IMR-90 (cell line): ENCODE measurements at regions not wholly inside any gene's neighbourhood (a gene's known extent, or its start where the extent isn't known, plus 50 kb on each side); places are given as distances from the start of the nearest gene placed in this dataset.

Experiments
- ATAC-seq: fragments of 200-7000 bp; cut with Tn5 transposase; 2 replicates; pipeline ENCODE4 v1.9.1; 2020; ENCODE audit warnings: low read depth, mild to moderate bottlenecking, moderate library complexity
- BruUV-seq: library from RNA; stranded (reverse); fragments of 400-500 nt; replicated peaks from 2 replicates; lab custom pipeline; 2021; lab: Mats Ljungman, UMichigan
- CTCF ChIA-PET: fragments of 300-600 bp; formaldehyde crosslinking; extraction: SDS; loops from one replicate; lab custom pipeline; 2021; ENCODE audit warnings: antibody characterized with exemption; lab: Yijun Ruan, JAX
- POLR2A ChIA-PET: fragments of 300-600 bp; sonication (Branson Sonifier 250); formaldehyde crosslinking; loops from one replicate; lab custom pipeline; 2022; ENCODE audit warnings: antibody characterized with exemption; ENCODE audit not compliant: unreplicated experiment; lab: Charles Lee
- DNase-seq: peaks from one replicate; pipeline ENCODE4 v3.0.0; 2013
- H2AFZ ChIP-seq: replicated peaks from 2 replicates; pipeline ENCODE3; 2013; ENCODE audit warnings: low read length, mild to moderate bottlenecking; ENCODE audit not compliant: poor library complexity
- H2AK5ac ChIP-seq: 2 replicates; pipeline ENCODE4 v1.6.1; 2013; ENCODE audit warnings: low read depth, low read length, inconsistent platforms
- H2AK9ac ChIP-seq: replicated peaks from 2 replicates; pipeline ENCODE3; 2013; ENCODE audit warnings: mild to moderate bottlenecking, low read depth, low read length, moderate library complexity; ENCODE audit not compliant: poor library complexity
- H2BK120ac ChIP-seq: 2 replicates; pipeline ENCODE4 v1.6.1; 2013; ENCODE audit warnings: low read depth, low read length, inconsistent platforms
- H2BK15ac ChIP-seq: 3 replicates; pipeline ENCODE4 v1.6.1; 2013; ENCODE audit warnings: low read depth, low read length, inconsistent platforms
- H2BK20ac ChIP-seq: 2 replicates; pipeline ENCODE4 v1.6.1; 2013; ENCODE audit warnings: low read depth, mild to moderate bottlenecking, inconsistent platforms, low read length, moderate library complexity
- H2BK5ac ChIP-seq: 2 replicates; pipeline ENCODE4 v1.6.1; 2013; ENCODE audit warnings: mild to moderate bottlenecking, low read depth, low read length, inconsistent platforms; ENCODE audit not compliant: poor library complexity, severe bottlenecking
- H3K14ac ChIP-seq: replicated peaks from 2 replicates; pipeline ENCODE4 v1.6.1; 2013; ENCODE audit warnings: low read depth, low read length, inconsistent platforms
- H3K18ac ChIP-seq: 2 replicates; pipeline ENCODE4 v1.6.1; 2013; ENCODE audit warnings: low read depth, low read length, control low read depth
- H3K23ac ChIP-seq: 2 replicates; pipeline ENCODE4 v1.6.1; 2013; ENCODE audit warnings: low read depth, low read length, inconsistent platforms
- H3K27ac ChIP-seq: 2 replicates; pipeline ENCODE4 v1.5.1; 2013; ENCODE audit warnings: mild to moderate bottlenecking, control low read depth, low read length; ENCODE audit not compliant: insufficient read depth
- H3K27me3 ChIP-seq: 2 replicates; pipeline ENCODE4 v1.6.1; 2013; ENCODE audit warnings: low read length; ENCODE audit not compliant: control insufficient read depth, insufficient read depth
- H3K36me3 ChIP-seq: 2 replicates; pipeline ENCODE4 v1.6.1; 2013; ENCODE audit warnings: low read length, mixed read lengths; ENCODE audit not compliant: control insufficient read depth, insufficient read depth
- H3K4ac ChIP-seq: 2 replicates; pipeline ENCODE4 v1.6.1; 2013; ENCODE audit warnings: low read depth, low read length, inconsistent platforms
- H3K4me1 ChIP-seq: 2 replicates; pipeline ENCODE4 v1.6.1; 2013; ENCODE audit warnings: low read length, mixed read lengths; ENCODE audit not compliant: control insufficient read depth, insufficient read depth
- H3K4me2 ChIP-seq: 2 replicates; pipeline ENCODE4 v1.6.1; 2013; ENCODE audit warnings: low read depth, mild to moderate bottlenecking, control low read depth, low read length, moderate library complexity
- H3K4me3 ChIP-seq: 2 replicates; pipeline ENCODE4 v1.5.1; 2013; ENCODE audit warnings: low read depth, mild to moderate bottlenecking, control low read depth, low read length, moderate library complexity; ENCODE audit not compliant: insufficient read depth
- H3K56ac ChIP-seq: 2 replicates; pipeline ENCODE4 v1.6.1; 2013; ENCODE audit warnings: low read length, inconsistent platforms; ENCODE audit not compliant: insufficient read depth; ENCODE audit errors: extremely low read depth
- H3K79me1 ChIP-seq, 2 experiments: 2 replicates each; pipeline ENCODE4 v1.6.1; 2013; ENCODE audit warnings: low read length in 2 of 2, inconsistent platforms in 1 of 2, low read depth in 1 of 2
- H3K9ac ChIP-seq: 2 replicates; pipeline ENCODE4 v1.6.1; 2013; ENCODE audit warnings: low read depth, low read length, control low read depth
- H3K9me1 ChIP-seq: 2 replicates; pipeline ENCODE4 v1.6.1; 2013; ENCODE audit warnings: low read length, inconsistent platforms; ENCODE audit not compliant: insufficient read depth
- H3K9me3 ChIP-seq: 2 replicates; pipeline ENCODE4 v1.6.1; 2013; ENCODE audit warnings: low read length; ENCODE audit not compliant: control insufficient read depth, insufficient read depth
- H4K20me1 ChIP-seq: 2 replicates; pipeline ENCODE4 v1.6.1; 2013; ENCODE audit warnings: low read length, inconsistent platforms; ENCODE audit not compliant: insufficient read depth
- H4K5ac ChIP-seq: 2 replicates; pipeline ENCODE4 v1.6.1; 2013; ENCODE audit warnings: mild to moderate bottlenecking, low read depth, low read length, control low read depth
- H4K8ac ChIP-seq, 2 experiments: 2 replicates each; pipeline ENCODE4 v1.6.1; 2013; ENCODE audit warnings: low read depth in 2 of 2, low read length in 2 of 2, control low read depth in 1 of 2, inconsistent platforms in 1 of 2
- H4K91ac ChIP-seq: 2 replicates; pipeline ENCODE4 v1.6.1; 2013; ENCODE audit warnings: low read depth, low read length, inconsistent platforms; ENCODE audit not compliant: insufficient read depth
- BHLHE40 ChIP-seq: fragments of 150-350 bp; IDR thresholded peaks from 2 replicates; pipeline ENCODE4 v1.6.1; 2016; ENCODE audit warnings: mild to moderate bottlenecking, low read depth, low read length
- CEBPB ChIP-seq: IDR thresholded peaks from 2 replicates; pipeline ENCODE4 v1.6.1; 2012; ENCODE audit warnings: low read depth, low read length, improper control_type of control experiment
- CHD1 ChIP-seq: IDR thresholded peaks from 2 replicates; pipeline ENCODE4 v1.6.1; 2012; ENCODE audit warnings: low read depth, low read length, improper control_type of control experiment
- FOS ChIP-seq: fragments of 150-350 bp; IDR thresholded peaks from 2 replicates; pipeline ENCODE4 v1.6.1; 2016; ENCODE audit warnings: low read depth, low read length
- MAFK ChIP-seq: IDR thresholded peaks from 2 replicates; pipeline ENCODE4 v1.6.1; 2012; ENCODE audit warnings: low read depth, low read length, improper control_type of control experiment
- MAZ ChIP-seq: IDR thresholded peaks from 2 replicates; pipeline ENCODE4 v1.6.1; 2012; ENCODE audit warnings: low read depth, mild to moderate bottlenecking, low read length, improper control_type of control experiment, moderate library complexity, borderline replicate concordance
- MXI1 ChIP-seq: IDR thresholded peaks from 2 replicates; pipeline ENCODE4 v1.6.1; 2012; ENCODE audit warnings: low read depth, mild to moderate bottlenecking, low read length, moderate library complexity, borderline replicate concordance
- NFE2L2 ChIP-seq: fragments of 150-350 bp; IDR thresholded peaks from 2 replicates; pipeline ENCODE4 v1.6.1; 2016; ENCODE audit warnings: low read depth, mild to moderate bottlenecking, low read length
- POLR2A ChIP-seq: IDR thresholded peaks from 2 replicates; pipeline ENCODE4 v1.6.1; 2012; ENCODE audit warnings: mild to moderate bottlenecking, low read depth, low read length
- RAD21 ChIP-seq: IDR thresholded peaks from 2 replicates; pipeline ENCODE4 v1.6.1; 2012; ENCODE audit warnings: low read length, improper control_type of control experiment
- RCOR1 ChIP-seq: IDR thresholded peaks from 2 replicates; pipeline ENCODE4 v1.6.1; 2012; ENCODE audit warnings: mild to moderate bottlenecking, low read length, improper control_type of control experiment; ENCODE audit not compliant: insufficient replicate concordance
- RFX5 ChIP-seq: IDR thresholded peaks from 2 replicates; pipeline ENCODE4 v1.8.0; 2012; ENCODE audit warnings: low read depth, mild to moderate bottlenecking, low read length, moderate library complexity
- SMC3 ChIP-seq: fragments of 150-350 bp; IDR thresholded peaks from 2 replicates; pipeline ENCODE4 v1.6.1; 2016; ENCODE audit warnings: low read depth, mild to moderate bottlenecking, antibody characterized with exemption, low read length, moderate library complexity
- WGBS, 2 experiments: methylation state at CpG; one replicate each; pipeline versions ENCODE4 v1.1.5 to v1.1.7; 2013; ENCODE audit warnings: missing lambda C conversion rate in 2 of 2; ENCODE audit not compliant: insufficient read length in 1 of 2; ENCODE audit errors: extremely low coverage in 2 of 2; 5-methylcytosine and 5-hydroxymethylcytosine counted together
- dilution Hi-C: fragments of 300-500 bp; cut with HindIII; formaldehyde crosslinking; loops from one replicate; pipeline ENCODE4 v1.14.3; 2018; ENCODE audit warnings: low sequenced_read_pairs; ENCODE audit not compliant: unreplicated experiment
- in situ Hi-C: fragments of 300-500 bp; cut with MboI; formaldehyde crosslinking; loops from 3 replicates; pipeline ENCODE4 v1.14.3; 2019; ENCODE audit warnings: low sequenced_read_pairs, inconsistent platforms, mixed read lengths
- intact Hi-C: fragments of 100-400 bp; cut with micrococcal nuclease; formaldehyde crosslinking; loops from 2 replicates; pipeline ENCODE4 v1.10.0; 2022
- TF ChIP-seq, protein P1 (sequence below): fragments of 150-350 bp; IDR thresholded peaks from 2 replicates; pipeline ENCODE4 v1.6.1; 2017; ENCODE audit warnings: mild to moderate bottlenecking, antibody characterized with exemption, low read length, low read depth
- TF ChIP-seq, protein P2 (sequence below): conservative IDR thresholded peaks from 2 replicates; pipeline ENCODE4 v1.5.1; 2012; ENCODE audit warnings: mild to moderate bottlenecking, low read depth, low read length, improper control_type of control experiment
- TF ChIP-seq, protein P3 (sequence below): fragments of 150-350 bp; IDR thresholded peaks from 2 replicates; pipeline ENCODE4 v1.6.1; 2016; ENCODE audit warnings: low read depth, mild to moderate bottlenecking, low read length, moderate library complexity, borderline replicate concordance

DNA sequence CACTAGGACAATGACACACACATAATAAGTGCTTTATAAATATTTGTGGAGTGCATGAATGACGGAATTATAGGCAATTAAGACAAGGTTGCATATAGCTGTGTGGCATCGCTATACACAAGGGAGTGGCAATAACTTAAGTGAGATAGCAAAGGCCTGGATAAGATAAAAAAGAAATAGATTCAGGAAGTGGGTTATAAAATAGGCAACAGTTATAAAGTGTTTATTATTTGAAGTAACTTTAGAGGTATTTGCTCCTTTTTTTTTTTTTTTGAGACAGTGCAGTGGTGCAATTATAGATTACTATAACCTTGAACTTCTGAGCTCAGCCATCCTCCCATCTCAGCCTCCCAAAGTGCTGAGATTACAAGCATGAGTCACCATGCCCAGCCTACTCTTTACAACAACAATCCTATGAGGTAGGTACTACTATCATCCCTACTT, 75.9 kb upstream of the LOC128125822 start:
- POLR2A ChIA-PET = no interaction called here
- no peak overlapping the region for H2BK120ac ChIP-seq
- DNase-seq (no peak), ATAC-seq (no peak)
- no peak overlapping the region for H3K56ac ChIP-seq
- no peak overlapping the region for H3K4me3 ChIP-seq
- H3K9me1 ChIP-seq = no peaks in the 10 kb centered on the region
- no TSS peak for BruUV-seq
- H3K18ac ChIP-seq = no peak overlapping the region
- intact Hi-C loops (no loop called here), in situ Hi-C loops (no loop called here), dilution Hi-C loops (no loop called here)
- no peak overlapping the region for H3K14ac ChIP-seq
- H2BK5ac ChIP-seq = no peak overlapping the region
- H3K4me1 ChIP-seq = no peaks in the 10 kb centered on the region
- no peak overlapping the region for H3K9ac ChIP-seq
- no CpG with 5 or more reads among the region's 2 CpGs for WGBS, 2 experiments
- no peak overlapping the region for H2AFZ ChIP-seq
- H3K79me1 ChIP-seq = no peaks in the 10 kb centered on the region
- no peak overlapping the region for H4K91ac ChIP-seq
- no peak overlapping the region for H3K4ac ChIP-seq
- CTCF ChIA-PET = no interaction called here
- TF ChIP-seq, protein P1, sequence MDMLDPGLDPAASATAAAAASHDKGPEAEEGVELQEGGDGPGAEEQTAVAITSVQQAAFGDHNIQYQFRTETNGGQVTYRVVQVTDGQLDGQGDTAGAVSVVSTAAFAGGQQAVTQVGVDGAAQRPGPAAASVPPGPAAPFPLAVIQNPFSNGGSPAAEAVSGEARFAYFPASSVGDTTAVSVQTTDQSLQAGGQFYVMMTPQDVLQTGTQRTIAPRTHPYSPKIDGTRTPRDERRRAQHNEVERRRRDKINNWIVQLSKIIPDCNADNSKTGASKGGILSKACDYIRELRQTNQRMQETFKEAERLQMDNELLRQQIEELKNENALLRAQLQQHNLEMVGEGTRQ = no peak
- TF ChIP-seq CHD1 = no peak
- no peak for TF ChIP-seq CEBPB
- TF ChIP-seq MAZ = no peak
- TF ChIP-seq SMC3 = no peak
- TF ChIP-seq POLR2A = no peak
- no peak for TF ChIP-seq NFE2L2
- no peak for TF ChIP-seq RFX5
- no peak for TF ChIP-seq RAD21
- no peak for TF ChIP-seq BHLHE40
- TF ChIP-seq, protein P2, sequence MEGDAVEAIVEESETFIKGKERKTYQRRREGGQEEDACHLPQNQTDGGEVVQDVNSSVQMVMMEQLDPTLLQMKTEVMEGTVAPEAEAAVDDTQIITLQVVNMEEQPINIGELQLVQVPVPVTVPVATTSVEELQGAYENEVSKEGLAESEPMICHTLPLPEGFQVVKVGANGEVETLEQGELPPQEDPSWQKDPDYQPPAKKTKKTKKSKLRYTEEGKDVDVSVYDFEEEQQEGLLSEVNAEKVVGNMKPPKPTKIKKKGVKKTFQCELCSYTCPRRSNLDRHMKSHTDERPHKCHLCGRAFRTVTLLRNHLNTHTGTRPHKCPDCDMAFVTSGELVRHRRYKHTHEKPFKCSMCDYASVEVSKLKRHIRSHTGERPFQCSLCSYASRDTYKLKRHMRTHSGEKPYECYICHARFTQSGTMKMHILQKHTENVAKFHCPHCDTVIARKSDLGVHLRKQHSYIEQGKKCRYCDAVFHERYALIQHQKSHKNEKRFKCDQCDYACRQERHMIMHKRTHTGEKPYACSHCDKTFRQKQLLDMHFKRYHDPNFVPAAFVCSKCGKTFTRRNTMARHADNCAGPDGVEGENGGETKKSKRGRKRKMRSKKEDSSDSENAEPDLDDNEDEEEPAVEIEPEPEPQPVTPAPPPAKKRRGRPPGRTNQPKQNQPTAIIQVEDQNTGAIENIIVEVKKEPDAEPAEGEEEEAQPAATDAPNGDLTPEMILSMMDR = no peak
- no peak for TF ChIP-seq RCOR1
- TF ChIP-seq, protein P3, sequence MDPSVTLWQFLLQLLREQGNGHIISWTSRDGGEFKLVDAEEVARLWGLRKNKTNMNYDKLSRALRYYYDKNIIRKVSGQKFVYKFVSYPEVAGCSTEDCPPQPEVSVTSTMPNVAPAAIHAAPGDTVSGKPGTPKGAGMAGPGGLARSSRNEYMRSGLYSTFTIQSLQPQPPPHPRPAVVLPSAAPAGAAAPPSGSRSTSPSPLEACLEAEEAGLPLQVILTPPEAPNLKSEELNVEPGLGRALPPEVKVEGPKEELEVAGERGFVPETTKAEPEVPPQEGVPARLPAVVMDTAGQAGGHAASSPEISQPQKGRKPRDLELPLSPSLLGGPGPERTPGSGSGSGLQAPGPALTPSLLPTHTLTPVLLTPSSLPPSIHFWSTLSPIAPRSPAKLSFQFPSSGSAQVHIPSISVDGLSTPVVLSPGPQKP = no peak
- TF ChIP-seq MAFK = no peak
- no peak for TF ChIP-seq FOS
- no peak for TF ChIP-seq MXI1
- H2AK9ac ChIP-seq = no peak overlapping the region
- H3K4me2 ChIP-seq = no peak overlapping the region
- no peaks in the 10 kb centered on the region for H3K9me3 ChIP-seq
- H4K20me1 ChIP-seq = no peaks in the 10 kb centered on the region
- no peak overlapping the region for H4K5ac ChIP-seq
- H3K23ac ChIP-seq = no peak overlapping the region
- no peak overlapping the region for H4K8ac ChIP-seq
- H2AK5ac ChIP-seq = no peak overlapping the region
- H3K27me3 ChIP-seq = no peaks in the 10 kb centered on the region; the same call in 1 of the 2 replicates
- H3K27ac ChIP-seq = no peak overlapping the region
- no peak overlapping the region for H2BK15ac ChIP-seq
- H2BK20ac ChIP-seq = no peak overlapping the region
- H3K36me3 ChIP-seq = no peaks in the 10 kb centered on the region
